Peyer's patch (tissue), 4 donors: ENCODE measurements at regions not wholly inside any gene's neighbourhood (a gene's known extent, or its start where the extent isn't known, plus 50 kb on each side); places are given as distances from the start of the nearest gene placed in this dataset.

Experiments used
- POLR2A ChIP-seq, 2 donors: fragments of 450-650 bp; IDR thresholded peaks; one replicate each; pipeline ENCODE4 v1.5.1; 2017; ENCODE audit warnings: antibody characterized with exemption in 2 of 2, mild to moderate bottlenecking in 2 of 2, moderate library complexity in 2 of 2
- TF ChIP-seq, protein P1 (sequence below), 6 experiments: fragments of 450-650 bp in 4 of 6; fragments of 200-600 bp in 2 of 6; sonication (generic) in 1 of 6; IDR thresholded peaks; one replicate each; pipeline ENCODE4 v1.5.1; 2017 to 2019; ENCODE audit warnings: antibody characterized with exemption in 6 of 6, mild to moderate bottlenecking in 3 of 6, moderate library complexity in 1 of 6

DNA sequence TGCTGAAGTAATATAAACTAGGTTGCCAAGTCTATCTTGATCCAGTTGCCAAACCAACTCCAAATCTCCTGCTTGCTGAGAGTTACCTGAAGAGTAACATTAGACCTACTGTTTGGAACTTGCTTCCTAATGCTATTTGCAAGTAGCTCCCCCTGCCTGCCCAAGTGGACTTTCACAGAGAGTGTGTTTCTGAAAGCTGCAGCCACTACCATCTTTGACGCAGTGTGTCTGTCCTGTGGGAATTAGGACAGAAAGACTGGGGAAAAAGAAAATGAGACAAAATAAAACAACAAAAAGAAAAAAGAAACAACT is 195.0 kb upstream of the HS3ST1 start:
- TF ChIP-seq, protein P1, sequence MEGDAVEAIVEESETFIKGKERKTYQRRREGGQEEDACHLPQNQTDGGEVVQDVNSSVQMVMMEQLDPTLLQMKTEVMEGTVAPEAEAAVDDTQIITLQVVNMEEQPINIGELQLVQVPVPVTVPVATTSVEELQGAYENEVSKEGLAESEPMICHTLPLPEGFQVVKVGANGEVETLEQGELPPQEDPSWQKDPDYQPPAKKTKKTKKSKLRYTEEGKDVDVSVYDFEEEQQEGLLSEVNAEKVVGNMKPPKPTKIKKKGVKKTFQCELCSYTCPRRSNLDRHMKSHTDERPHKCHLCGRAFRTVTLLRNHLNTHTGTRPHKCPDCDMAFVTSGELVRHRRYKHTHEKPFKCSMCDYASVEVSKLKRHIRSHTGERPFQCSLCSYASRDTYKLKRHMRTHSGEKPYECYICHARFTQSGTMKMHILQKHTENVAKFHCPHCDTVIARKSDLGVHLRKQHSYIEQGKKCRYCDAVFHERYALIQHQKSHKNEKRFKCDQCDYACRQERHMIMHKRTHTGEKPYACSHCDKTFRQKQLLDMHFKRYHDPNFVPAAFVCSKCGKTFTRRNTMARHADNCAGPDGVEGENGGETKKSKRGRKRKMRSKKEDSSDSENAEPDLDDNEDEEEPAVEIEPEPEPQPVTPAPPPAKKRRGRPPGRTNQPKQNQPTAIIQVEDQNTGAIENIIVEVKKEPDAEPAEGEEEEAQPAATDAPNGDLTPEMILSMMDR (IDR thresholded peaks at IDR 0.05), result peak in 4 of 6 experiments; percentile 26 to 83 (median 66)
- TF ChIP-seq POLR2A (IDR thresholded peaks at IDR 0.05), result no peak
